Fibroblast of skin of abdomen (primary cell): ENCODE measurements at regions not wholly inside any gene's neighbourhood (a gene's known extent, or its start where the extent isn't known, plus 50 kb on each side); places are given as distances from the start of the nearest gene placed in this dataset.

Source experiments
- DNase-seq: peaks from one replicate; pipeline ENCODE4 v3.0.0-alpha.2; 2013

DNA sequence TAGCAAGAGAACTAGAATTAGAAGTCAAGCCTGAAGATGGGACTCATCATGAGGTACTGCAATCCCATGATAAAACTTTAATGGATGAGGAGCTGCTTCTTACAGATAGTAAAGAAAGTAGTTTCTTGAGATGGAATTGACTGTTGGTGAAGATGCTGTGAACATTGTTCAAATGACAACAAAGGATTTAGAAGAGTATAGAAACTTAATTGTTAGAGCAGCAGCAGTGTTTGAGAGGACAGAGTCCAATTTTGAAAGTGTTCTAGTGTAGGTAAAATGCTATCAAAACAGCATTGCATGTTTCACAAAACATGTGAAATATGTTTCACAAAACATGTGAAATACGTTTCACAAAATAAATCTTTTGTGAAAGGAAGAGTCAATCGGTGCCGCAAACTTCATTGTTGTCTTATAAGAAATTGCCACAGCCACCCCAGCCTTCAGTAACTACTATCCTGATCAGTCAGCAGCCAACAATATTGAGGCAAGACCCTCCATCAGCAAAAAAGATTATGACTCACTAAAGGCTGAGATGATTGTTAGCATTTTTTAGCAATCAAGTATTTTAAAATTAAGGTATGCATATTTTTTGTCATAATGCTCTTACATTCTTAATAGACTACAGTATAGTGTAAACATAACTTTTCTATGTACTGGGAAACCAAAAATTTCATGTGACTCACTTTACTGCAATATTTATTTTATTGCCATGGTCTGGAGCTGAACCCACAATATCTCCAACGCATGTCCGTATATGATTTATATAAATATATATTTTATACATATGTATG lies 173.4 kb upstream of the BMP4 start:
- peak; percentile 18 for DNase-seq

DNA sequence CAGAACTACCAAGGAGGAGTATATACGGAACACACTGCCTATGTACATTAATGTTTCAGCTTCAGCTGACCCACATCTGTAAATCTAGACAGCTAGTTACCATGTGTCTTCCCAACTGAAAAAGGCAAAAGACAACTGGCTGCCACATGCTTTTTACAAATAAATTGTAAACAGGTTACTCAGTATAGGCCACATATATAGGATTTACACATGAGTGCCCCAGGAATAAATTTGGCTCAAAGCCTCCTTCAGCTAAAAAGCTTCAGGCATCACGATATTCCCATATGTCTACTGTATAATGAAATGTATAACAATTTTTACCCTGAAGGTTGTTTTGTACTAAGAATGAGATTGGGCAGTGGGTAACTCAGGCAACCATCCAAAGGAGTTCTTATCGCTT lies 175.9 kb upstream of the BMP4 start:
- DNase-seq: peak; percentile 30

DNA sequence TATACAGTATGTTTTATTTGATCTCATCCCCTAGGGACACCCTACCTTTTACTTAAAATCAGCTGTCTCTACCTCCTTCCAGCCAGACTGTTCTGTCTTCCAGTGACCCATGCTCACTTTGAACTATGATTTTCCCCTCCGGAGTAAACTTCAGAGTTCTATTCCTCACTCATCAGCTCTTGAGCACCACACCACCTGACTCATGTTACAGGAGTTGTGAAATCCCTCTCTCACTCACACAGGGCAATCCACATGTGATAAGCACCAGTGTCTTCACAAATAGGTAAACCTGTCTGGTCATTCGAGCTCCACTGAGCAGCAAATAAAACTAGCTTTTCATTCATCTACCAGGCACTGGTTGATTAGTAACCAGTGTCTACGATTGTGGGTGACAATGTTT lies 177.3 kb upstream of the BMP4 start:
- no peak for DNase-seq

DNA sequence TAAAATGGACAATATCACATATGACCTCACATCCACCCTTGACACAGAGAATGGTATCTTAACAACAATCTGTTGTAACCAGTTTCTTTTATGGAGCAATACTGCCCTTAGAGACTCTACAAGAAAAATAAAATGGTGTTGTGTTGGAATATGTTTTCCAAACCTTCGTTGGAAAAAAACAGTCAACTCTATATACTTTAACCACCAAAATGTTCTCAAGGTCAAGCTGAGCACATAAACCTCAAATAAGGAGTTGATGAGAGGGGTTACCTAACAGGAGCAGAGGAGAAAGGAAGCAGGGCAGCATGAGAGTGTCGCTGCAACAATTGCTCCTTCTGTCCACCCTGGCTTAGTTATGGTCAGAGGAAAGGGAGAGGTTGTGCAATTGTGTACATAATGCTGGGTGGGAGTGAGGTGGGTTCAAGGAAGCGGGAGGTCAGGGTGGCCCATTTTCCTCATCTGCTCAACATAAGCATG lies 179.2 kb upstream of the BMP4 start:
- no peak for DNase-seq

DNA sequence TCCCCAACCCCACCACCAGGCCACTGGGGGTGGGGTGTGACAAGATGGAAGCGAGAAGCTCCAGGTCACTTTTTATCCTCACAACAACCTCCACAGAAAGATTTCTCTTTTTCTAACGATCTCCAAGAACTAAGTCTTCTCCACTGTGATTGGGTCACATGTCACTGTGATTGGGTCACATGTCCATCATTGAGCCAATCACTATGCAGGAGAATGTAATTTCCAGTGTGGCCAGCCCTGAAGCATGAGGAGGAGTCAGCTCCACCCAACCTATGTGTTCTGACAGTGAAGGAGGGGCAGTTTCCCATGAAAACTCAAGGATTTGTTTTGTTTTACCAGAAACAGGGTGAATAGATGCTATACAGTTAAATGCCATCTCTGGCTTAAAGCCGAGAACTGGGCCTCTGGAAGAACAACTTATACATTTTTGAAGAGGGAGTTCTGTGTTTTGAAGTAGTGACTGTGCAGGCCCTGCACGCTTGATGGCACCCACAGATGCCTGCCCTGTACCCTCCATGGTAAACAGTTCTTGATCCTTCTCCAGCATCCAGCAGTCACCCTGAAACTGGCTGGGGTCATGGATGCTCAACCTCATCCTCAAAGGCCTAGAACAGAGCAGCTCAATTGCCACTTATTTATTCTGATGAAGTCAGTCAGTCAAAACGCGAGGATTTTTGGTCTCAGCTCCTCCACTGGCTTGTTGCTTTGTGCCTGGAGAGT lies 180.4 kb upstream of the BMP4 start:
- no peak for DNase-seq

DNA sequence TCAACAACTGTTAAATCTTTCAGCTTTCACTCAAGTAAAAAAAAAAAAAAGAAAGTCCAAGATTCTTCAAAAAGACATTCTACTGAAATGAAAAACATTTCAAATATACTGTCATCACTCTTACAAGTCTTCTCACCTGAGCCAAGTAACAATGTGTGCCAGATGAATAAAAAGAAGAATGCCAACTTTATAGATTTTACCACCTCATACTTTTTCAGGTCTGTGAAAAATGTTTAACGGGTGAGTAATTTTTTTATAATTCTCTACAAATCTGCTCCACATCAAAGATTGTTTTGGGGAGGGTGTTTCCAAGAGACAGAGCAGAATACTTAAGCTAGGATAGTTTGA lies 181.0 kb upstream of the BMP4 start:
- DNase-seq: no peak

DNA sequence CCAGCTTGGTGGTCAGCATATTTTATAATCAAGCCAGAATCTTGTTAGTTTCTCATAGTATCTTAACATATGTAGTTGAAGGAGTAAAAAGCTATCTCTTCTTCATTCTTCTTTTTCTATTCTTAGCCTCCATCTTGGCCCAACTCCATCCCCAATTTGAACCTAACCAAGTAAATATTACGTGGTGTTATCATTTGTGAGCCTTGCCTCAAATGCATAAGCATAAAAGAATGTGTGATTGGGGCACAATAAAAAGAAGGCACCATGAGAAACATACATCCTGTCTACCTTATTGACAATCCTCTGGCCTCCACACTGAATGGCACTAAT lies 181.4 kb upstream of the BMP4 start:
- DNase-seq: no peak

DNA sequence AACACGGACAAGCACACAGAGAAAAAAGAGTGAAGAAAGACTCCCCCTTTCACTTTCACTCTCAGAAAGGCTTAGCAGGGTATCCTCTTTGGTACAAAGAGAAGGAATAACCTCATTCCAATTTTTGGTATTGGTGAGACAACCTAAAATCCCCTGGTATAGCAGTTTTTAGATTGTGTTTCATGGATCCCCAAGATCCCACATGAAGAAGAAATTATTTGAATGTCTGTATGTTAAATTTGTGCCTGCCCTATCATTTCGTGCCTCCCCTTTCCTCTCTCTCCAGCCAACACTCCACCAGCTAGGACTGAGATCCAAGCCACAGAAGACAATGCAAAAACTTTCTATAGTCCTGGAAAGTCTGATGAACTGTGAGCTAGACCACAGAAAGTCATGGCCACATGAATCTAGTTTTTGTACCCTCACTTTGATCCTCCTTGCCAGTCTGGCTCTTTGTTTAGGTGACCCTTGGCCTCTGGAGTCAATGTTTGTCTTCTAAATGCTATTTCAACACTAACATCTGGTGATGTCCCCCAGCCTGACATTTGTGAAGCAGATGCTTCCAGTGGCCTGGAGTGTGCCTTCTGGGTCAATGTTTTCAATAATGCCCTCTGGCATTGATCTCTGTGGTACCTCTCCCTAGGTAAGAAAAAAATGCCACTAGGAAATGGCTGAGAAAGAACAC lies 181.9 kb upstream of the BMP4 start:
- no peak for DNase-seq

DNA sequence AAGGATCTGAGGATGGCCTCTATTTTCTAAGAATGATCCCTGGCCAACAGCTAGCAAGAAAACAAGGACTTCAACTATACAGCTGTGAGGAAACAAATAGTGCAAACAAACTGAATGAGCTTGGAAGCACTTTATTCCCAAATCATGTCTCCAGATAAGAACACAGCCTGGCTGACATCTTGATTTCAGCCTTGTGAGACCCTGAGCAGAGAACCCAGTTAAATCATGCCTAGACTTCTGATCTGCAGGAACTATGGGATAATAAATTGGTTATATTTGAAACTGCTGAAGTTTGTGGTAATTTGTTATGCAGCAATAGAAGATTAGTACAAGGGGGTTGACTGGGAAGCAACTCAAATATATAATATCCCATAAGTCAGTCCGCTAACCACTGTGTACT lies 183.9 kb upstream of the BMP4 start:
- no peak for DNase-seq

DNA sequence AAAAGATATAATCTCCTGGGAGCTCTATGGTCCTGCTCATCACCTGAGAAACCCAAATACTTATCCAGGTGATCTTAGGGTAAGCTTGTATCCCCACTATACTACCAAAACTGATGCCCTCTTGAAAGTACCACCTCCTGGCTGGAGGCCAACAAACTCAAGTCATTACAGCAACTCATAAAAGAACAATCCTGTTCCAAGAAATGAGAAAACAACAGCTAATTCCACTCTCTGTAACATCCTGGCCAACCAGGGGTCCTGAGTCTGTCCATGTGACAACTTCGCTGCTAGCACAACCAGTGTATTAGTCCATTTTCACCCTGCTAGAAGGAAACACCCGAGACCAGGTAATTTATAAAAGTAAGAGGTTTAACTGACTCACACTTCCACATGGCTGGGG lies 190.0 kb upstream of the BMP4 start:
- DNase-seq: no peak

DNA sequence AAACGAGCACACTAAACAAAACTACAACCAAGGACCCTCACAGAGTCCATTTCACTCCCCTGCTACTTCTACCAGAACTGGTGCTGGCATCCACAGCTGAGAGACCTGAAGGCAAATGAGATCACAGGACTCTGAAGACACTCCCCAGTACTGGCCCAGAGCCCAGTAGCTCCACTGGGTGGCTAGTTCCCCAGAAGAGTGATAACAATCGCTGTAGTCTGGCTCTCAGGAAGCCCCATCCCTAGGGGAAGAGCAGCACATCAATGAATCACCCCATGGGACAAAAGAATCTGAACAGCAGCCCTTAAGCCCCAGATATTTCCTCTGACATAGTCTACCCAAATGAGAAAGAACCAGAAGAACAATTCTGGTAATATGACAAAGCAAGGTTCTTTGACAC lies 190.7 kb upstream of the BMP4 start:
- no peak for DNase-seq

DNA sequence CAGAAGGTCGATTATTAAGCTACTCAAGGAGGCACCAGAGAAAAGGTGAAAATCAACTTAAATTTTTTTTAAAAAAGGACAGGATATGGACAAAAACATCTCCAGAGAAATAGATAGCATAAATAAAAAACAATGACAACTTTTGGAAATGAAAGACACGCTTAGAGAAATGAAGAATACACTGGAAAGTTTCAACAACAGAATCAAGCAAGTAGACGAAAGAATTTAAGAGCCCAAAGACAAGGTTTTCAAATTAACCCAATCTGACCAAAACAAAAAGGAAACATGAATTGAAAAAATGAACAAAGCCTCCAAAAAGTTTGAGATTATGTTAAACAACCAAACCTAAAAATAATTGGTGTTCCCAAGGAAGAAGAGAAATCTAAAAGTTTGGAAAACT lies 191.1 kb upstream of the BMP4 start:
- DNase-seq: no peak

DNA sequence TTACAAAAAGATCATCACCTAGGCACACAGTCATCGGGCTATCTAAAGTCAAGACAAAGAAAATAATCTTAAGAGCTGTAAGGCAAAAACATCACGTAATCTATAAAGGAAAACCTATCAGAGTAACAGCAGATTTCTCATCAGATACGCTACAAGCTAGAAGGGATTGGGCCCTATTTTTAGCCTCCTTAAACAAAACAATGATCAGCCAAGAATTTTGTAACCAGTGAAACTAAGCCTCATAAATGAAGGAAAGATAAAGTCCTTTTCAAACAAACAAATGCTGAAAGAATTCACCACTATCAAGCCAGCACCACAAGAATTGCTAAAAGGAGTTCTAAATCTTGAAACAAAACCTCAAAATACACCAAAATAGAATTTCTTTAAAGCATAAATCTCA lies 191.6 kb upstream of the BMP4 start:
- DNase-seq: no peak

DNA sequence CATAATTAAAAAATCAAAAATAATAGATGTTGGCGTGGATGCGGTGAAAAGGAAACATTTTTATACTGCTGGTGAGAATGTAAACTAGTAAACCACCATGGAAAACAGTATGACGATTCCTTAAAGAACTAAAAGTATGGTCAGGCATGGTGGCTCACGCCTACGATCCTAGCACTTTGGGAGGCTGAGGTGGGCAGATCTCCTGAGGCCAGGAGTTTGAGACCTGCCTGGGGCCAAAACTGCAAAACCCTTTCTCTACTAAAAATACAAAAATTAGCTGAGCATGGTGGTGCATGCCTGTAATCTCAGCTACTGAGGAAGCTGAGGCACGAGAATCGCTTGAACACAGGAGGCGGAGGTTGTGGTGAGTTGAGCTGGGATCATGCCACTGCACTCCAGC lies 195.7 kb upstream of the BMP4 start:
- no peak for DNase-seq

DNA sequence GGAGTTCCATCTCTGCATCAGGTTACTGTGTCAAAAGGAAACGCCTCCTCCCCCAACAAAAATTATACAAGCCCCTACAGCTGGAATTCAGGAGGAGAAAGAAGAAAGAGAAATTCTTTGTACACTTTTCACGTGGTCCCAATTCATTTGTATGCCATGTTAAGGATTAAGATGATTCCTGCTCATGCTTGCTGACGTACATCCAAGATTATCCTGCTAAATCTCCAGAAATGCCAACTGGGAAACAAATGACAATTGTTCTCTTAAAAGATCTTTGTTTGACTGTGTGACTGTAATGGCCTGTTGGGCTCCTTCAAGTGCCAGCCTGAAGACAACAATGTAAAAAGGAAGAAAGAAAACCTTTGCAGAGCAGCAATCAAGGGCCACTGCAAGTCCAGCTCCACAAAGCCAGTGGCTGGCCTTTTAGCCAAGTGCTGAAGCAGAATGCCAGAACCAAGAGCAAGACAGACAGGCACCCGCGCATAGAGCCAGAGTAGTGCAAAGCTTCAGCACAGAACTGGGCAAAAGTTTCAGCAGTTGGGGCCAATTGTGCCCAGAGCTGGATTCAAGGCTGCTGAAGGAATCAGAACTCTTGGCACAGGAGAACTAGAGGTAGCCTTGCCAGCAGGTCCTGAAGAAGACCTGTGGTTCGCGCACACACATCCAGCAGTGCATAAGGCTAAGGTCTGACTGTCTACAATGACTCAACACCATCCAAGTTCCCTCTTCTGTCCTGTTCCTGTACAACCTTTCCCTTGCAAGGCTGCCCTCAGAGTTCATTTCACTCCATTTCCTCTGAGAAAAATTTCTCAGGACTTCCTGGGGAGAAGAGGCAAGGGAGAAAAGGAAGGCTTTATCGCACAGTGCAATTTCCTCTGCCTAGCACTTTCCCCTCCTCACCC lies 209.7 kb upstream of the BMP4 start:
- DNase-seq: no peak

DNA sequence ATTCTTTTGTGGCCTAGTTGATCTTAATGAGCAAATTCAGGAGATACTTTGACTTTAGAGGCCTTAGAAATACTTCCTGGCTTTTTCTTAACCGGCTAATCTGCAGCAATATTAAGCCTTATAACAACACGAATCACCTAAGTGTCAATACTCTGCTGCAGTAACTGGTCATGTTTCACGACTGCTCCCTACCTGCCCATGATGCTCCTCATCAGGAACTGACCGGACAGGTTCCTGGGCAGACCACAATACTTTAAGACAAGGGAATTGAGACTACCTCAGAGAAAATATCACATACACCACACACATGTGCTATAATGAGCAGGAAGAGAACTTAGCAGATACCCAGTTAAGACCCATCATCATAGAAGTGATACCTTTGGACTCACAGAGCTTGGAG lies 211.9 kb upstream of the BMP4 start:
- DNase-seq: no peak

DNA sequence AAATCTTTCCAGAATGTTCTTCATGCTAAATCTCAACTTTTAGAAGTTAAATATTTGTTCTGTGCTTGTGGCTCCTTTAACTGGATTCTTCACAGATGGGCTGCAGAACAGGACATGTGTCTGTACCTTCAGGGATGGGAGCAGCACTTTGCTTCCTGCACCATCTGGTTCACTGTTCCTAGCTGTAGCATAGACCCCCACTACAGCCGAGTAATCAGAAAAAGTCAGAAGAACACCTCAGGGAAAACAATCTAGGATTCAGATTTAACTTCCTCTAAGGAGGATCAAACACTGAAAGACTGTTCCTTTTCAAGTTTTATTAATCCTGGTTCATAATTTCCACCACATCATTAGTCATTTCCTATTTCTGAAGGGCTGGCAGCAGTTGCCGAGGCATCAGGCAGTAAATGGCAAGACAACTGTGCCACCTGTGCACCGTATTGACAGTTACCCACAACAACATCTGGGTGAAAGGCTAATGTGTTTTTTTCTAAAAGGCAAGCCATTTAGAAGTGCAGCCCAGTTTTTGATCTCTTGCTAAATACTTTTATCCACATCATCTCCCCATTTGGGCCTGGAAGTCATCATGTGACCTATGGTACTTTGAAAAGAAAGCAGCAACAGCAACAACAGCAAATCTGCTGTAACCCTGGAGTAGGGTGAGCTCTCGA lies 212.8 kb upstream of the BMP4 start:
- DNase-seq: no peak

DNA sequence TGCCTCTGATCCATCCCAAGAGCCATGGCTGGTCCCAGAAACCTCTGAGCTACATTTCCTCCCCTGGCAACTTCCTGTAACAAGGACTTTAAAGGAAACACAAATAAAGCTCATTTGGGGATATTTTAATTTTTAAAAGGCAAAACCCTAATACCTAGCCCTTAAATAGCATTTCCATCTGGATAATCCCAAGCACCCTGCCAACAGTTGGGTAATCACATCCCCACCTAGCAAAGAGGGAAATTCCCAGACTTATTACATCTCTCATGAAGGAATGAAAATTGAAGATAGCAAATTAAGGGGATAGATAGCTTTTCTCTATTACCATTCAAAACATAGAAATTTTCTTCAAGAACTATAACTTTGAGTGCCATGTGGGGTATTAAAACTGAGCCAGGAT lies 213.7 kb upstream of the BMP4 start:
- DNase-seq: no peak

DNA sequence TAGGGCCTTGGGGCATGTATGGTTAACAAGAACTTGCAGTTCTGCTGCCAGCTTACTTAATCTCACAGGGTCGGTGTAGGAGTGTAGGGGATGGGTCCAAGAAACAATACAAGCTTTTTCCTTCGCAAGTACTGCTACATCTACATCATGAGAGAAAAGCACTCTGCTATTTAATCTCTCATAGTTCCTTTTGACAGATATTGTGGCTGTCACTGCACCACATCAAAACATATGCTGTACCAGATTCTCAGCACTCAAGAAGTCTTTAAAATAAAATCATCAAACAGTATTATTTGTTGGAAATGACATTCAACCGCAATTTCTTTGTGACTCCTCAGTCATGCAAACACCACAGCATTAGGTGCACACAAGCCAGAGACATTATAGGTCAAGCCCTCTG lies 215.5 kb upstream of the BMP4 start:
- DNase-seq: no peak

DNA sequence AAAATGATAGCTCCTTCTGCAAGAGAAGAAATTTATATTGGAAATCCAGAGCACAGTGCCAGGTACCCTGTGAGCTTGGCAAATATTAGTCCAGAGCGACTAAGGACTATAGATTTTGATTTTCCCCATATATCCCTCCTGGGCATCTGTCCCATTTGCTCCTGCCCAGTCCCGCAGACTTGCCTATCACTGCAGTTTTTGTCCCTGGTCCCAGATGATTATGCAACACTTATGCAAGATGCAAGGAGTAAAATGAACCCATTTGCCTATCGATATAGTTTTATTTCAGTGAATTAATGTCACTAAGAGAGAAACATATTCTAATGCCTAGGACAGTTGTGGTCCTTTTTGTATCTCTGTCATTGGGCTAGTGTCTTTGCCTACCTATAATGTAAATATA lies 215.9 kb upstream of the BMP4 start:
- no peak for DNase-seq

DNA sequence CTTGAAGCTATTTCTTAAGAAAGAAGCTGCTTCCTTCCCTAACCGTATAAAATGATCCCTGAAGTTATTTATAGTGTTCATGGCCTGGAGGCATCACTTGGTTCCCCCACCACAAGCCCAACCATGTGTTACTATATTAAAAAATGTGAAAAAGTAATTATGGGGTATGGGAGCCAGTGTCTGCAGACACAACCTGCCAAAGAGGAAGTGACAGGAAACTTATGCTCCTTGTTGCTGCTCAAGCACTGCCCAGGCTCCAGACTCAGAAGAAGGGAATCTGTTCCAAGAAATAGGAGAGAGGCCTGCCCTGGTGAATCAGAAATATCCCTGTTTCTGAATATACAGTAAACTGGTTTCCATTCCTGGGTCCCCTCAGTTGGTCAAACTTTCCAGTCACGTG lies 217.2 kb upstream of the BMP4 start:
- DNase-seq: peak; percentile 27

DNA sequence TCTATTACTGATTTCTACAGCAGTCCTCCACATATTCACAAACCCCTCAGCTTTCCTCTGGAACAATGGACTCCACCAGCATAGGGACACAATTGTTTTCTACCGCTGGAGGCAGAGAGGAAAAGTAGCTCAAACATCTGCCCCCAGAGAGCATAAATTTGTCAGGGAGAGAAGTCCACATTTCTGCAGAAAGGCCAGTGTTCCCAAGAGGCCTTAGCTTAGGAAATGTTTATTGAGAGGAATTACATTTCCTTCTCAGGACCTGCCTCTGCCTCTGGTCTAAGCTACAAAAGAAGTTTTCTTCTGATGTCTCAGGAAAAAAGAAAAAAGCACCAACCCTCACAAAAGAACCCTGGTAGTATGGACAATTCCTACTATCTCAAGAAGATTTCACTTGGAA lies 217.8 kb upstream of the BMP4 start:
- DNase-seq: no peak
